Choroid plexus epithelial cell (primary cell): ENCODE measurements at regions not wholly inside any gene's neighbourhood (a gene's known extent, or its start where the extent isn't known, plus 50 kb on each side); places are given as distances from the start of the nearest gene placed in this dataset.

Experiments used
- DNase-seq: peaks from one replicate; pipeline ENCODE4 v3.0.0-alpha.2; 2010; ENCODE audit warnings: low read depth
- H3K4me3 ChIP-seq: 2 replicates; pipeline ENCODE4 v1.5.1; 2011; ENCODE audit warnings: low read depth, mild to moderate bottlenecking, control low read depth, low read length, moderate library complexity
- TF ChIP-seq, protein P1 (sequence below): conservative IDR thresholded peaks from 2 replicates; pipeline ENCODE4 v1.5.1; 2011; ENCODE audit warnings: low read depth, mild to moderate bottlenecking, control low read depth, inconsistent platforms, low read length, moderate library complexity

DNA sequence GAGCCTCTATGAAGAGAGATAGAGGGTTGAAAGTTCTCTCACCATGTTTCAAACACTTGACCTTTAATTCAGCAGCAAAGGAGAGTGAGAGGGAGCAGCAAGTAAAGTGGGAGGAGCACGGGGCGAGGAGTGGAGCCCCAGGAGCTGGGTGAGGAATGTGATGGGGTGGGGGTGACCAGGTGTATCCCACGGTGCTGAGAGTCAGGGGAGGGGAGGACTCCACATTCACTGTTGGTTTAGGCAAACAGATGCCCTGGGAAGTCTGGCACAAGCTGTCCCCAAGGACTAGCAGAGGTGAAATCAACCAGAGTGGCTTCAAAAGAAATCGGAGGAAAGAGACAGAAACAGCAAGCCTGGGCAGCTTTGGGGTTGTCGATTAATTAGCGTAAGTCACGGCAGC is 101.8 kb upstream of the PITRM1 start:
- TF ChIP-seq, protein P1, sequence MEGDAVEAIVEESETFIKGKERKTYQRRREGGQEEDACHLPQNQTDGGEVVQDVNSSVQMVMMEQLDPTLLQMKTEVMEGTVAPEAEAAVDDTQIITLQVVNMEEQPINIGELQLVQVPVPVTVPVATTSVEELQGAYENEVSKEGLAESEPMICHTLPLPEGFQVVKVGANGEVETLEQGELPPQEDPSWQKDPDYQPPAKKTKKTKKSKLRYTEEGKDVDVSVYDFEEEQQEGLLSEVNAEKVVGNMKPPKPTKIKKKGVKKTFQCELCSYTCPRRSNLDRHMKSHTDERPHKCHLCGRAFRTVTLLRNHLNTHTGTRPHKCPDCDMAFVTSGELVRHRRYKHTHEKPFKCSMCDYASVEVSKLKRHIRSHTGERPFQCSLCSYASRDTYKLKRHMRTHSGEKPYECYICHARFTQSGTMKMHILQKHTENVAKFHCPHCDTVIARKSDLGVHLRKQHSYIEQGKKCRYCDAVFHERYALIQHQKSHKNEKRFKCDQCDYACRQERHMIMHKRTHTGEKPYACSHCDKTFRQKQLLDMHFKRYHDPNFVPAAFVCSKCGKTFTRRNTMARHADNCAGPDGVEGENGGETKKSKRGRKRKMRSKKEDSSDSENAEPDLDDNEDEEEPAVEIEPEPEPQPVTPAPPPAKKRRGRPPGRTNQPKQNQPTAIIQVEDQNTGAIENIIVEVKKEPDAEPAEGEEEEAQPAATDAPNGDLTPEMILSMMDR = no peak
- H3K4me3 ChIP-seq = no peak overlapping the region
- no peak for DNase-seq

DNA sequence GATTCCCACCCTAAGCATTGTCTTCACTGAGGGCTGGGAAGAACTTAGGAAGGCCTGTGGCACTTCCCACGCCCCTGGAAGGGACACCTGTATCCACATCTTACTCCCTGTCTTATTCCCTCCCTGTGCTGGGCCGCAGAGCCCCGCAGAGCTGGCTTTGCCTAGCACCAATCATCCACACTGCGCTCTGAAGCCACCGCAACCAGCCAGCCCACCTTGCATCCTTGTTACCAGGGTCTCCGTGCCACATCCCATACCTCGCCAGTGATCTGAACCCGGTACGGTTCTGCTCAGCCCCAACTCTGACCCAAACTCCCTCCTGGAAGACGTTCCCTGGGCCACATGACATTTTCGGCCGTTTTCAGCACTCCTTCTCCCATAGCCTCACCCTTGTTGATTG is 101.4 kb upstream of the PITRM1 start:
- TF ChIP-seq, protein P1 = no peak
- DNase-seq = no peak
- H3K4me3 ChIP-seq = no peak overlapping the region

DNA sequence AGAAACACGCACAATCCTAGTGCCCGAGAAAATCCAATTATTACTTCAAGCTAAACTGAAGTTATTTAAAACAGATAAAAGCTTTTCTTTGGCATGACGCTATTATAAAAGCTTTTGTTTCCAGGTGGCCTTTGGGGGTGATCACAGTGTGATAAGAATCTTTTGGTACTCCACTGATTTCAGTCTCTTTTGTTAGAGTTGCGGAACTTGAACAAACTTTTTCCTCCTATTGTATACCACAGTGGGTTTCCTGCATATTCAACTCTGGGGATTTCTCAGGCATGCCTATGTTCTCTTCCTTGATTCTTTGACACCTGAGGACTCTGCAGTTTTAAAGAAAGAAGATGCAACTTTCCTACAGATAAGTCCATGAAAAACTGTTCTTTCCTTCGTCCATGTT is 99.7 kb upstream of the PITRM1 start:
- DNase-seq = no peak
- TF ChIP-seq, protein P1 = no peak
- H3K4me3 ChIP-seq = no peak overlapping the region

DNA sequence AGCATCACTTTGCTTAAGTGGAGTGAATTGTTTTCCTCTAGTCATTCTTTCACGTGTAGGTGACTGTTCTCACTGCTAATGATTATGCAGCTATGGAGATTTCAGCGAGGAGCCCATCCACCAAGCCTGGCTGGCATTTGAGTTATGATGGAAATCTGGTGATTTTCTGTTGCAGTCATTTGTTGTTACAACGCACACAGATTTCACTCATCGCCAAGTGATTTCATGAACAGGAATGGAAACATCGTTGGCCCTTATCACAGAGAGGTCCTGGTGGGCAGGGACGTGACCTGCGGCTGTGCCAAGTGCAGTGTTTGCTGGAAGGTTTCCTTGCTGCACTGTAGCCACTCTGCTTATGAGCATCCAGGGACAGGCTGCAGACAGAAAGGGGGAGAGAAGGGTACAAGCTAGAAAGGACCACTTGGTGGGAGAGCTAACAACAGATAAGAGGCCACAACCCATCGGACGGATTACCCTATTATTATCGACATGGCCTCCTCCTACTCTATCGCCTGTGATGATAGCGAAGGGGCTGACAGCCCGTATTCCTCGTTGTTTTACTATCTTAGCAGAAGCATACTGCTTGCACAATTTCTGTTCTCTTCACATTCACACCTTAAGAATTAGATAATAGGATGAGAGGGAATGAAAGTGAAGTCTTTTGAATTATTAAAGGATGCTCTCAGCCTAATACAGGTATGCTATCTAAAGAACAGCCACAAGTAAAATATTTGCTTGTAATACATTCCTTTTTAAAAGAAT is 99.0 kb upstream of the PITRM1 start:
- no peak overlapping the region for H3K4me3 ChIP-seq
- TF ChIP-seq, protein P1 = no peak
- no peak for DNase-seq

DNA sequence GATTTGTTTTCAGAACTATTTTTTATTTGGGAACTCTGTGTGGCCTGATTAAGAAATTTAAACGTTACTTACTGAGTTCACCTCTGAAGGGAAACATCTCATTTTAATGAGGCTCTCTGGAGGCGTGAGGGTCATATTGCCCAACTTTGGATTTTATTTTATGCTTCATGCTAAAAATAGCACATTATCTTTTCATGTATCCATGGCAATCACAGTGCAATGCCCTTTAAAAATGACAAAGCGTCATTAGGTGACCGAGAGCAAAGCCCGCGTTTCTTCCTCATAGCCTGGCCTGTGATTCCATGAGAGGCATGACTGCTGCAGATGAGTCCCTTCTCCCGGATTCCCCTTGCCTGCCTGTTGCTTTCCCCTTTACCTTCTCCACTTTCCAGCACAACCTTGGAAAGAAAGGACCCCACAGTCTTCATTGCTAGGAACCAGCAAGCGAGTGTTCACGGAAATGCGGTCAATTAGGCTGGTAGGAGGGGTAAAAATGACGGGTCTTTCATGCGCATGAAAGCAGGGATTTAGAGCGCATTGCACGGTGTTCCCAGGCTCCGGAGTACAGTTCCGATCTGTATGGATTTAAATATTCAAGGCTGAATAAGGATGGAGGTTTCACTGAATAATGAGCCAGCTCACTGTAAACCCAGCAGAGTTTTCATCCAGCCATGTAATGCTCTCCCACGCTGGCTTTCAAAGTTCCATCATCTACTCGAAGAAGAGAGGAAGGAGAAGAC is 98.2 kb upstream of the PITRM1 start:
- DNase-seq = peak; percentile 5

DNA sequence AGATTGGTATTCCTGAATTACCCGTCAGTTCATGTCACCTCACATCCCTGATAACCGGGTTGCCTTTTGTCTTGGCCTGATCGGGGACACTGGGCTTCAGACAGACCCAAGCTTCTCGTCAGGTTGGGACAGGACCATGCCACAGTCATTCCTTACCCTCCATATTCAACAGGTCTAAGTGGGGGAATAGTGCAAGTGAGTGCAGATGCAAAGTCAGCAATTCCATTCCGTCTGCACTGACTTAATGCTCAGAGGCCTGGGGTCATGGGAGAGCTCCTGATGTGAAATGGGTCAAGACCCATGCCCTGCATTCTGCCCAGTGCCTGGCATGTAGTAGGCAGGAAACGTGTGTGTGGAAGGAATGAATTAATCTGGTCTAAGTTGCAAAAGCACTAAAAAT is 95.4 kb upstream of the PITRM1 start:
- TF ChIP-seq, protein P1 = no peak
- no peak overlapping the region for H3K4me3 ChIP-seq
- DNase-seq = no peak

More for the DNA sequence above, 98.2 kb upstream of the PITRM1 start:
- TF ChIP-seq, protein P1 = no peak
- no peak overlapping the region for H3K4me3 ChIP-seq
